ENCODE measurements at regions not wholly inside any gene's neighbourhood (a gene's known extent, or its start where the extent isn't known, plus 50 kb on each side); places are given as distances from the start of the nearest gene placed in this dataset.
"Not testable (repeated sequence)": the region's sequence is repeated elsewhere in the genome, so short reads cannot be mapped to it uniquely, and the experiment has no call there.

DNA sequence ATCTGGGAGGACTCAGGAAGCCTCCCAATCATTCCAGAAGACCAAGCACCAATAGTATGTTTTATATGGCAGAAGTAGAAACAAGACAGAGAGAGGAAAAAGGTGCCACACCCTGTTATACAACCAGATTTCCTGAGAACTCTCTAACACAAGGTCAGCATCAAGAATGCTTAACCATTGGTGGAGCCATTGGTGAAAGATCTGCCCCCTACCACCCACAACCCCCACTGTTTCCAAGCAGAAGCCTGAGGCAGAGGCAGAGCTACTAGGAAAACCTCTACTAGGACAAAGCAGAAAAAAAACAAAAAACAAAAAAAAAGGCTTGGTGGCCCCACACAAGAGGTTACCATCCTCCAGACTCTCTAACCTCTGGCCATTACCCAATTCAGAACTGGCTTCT is 336.2 kb downstream of the FOXD4L4 start:
- TF ChIP-seq, protein P1, sequence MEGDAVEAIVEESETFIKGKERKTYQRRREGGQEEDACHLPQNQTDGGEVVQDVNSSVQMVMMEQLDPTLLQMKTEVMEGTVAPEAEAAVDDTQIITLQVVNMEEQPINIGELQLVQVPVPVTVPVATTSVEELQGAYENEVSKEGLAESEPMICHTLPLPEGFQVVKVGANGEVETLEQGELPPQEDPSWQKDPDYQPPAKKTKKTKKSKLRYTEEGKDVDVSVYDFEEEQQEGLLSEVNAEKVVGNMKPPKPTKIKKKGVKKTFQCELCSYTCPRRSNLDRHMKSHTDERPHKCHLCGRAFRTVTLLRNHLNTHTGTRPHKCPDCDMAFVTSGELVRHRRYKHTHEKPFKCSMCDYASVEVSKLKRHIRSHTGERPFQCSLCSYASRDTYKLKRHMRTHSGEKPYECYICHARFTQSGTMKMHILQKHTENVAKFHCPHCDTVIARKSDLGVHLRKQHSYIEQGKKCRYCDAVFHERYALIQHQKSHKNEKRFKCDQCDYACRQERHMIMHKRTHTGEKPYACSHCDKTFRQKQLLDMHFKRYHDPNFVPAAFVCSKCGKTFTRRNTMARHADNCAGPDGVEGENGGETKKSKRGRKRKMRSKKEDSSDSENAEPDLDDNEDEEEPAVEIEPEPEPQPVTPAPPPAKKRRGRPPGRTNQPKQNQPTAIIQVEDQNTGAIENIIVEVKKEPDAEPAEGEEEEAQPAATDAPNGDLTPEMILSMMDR (IDR thresholded peaks at IDR 0.05) = not testable (repeated sequence)
- not testable (repeated sequence) for TF ChIP-seq POLR2A (IDR thresholded peaks at IDR 0.05)

Data from Peyer's patch (tissue), 4 donors.